ENCODE measurements at regions not wholly inside any gene's neighbourhood (a gene's known extent, or its start where the extent isn't known, plus 50 kb on each side); places are given as distances from the start of the nearest gene placed in this dataset.

- DNase-seq = no peak
Observed at GRCh38 chr17:52298881-52299280, 140.4 kb upstream of the CA10 start.

- peak; percentile 16 for DNase-seq
Observed at GRCh38 chr17:52297230-52298010, 138.9 kb upstream of the CA10 start.

- DNase-seq = no peak
Observed at GRCh38 chr17:52294301-52294700, 135.8 kb upstream of the CA10 start.

GRCh38 chr17:52287611-52288010, 129.1 kb upstream of the CA10 start:
- no peak for DNase-seq

- DNase-seq = no peak
Observed at GRCh38 chr17:52283872-52284271, 125.4 kb upstream of the CA10 start.

- no peak for DNase-seq
Observed at GRCh38 chr17:52276381-52277008, 118.0 kb upstream of the CA10 start.

GRCh38 chr17:52271781-52272180, 113.3 kb upstream of the CA10 start:
- DNase-seq = no peak

- DNase-seq = no peak
Observed at GRCh38 chr17:52255347-52255746, 96.8 kb upstream of the CA10 start.

GRCh38 chr17:52244689-52245088, 86.2 kb upstream of the CA10 start:
- no peak for DNase-seq

GRCh38 chr17:52242268-52242667, 83.8 kb upstream of the CA10 start:
- no peak for DNase-seq

- no peak for DNase-seq
Observed at GRCh38 chr17:52237151-52237550, 78.6 kb upstream of the CA10 start.

GRCh38 chr17:52235516-52235915, 77.0 kb upstream of the CA10 start:
- no peak for DNase-seq

- no peak for DNase-seq
Observed at GRCh38 chr17:52233632-52234031, 75.1 kb upstream of the CA10 start.

GRCh38 chr17:52233176-52233575, 74.7 kb upstream of the CA10 start:
- no peak for DNase-seq

- no peak for DNase-seq
Observed at GRCh38 chr17:52228823-52229222, 70.3 kb upstream of the CA10 start.

GRCh38 chr17:52227926-52228325, 69.4 kb upstream of the CA10 start:
- DNase-seq = no peak

GRCh38 chr17:52213451-52213850, 54.9 kb upstream of the CA10 start:
- DNase-seq = no peak

- no peak for DNase-seq
Observed at GRCh38 chr17:52212851-52213250, 54.3 kb upstream of the CA10 start.

GRCh38 chr17:52209507-52209906, 51.0 kb upstream of the CA10 start:
- DNase-seq = no peak
